ENCODE measurements at regions not wholly inside any gene's neighbourhood (a gene's known extent, or its start where the extent isn't known, plus 50 kb on each side); places are given as distances from the start of the nearest gene placed in this dataset.

DNA sequence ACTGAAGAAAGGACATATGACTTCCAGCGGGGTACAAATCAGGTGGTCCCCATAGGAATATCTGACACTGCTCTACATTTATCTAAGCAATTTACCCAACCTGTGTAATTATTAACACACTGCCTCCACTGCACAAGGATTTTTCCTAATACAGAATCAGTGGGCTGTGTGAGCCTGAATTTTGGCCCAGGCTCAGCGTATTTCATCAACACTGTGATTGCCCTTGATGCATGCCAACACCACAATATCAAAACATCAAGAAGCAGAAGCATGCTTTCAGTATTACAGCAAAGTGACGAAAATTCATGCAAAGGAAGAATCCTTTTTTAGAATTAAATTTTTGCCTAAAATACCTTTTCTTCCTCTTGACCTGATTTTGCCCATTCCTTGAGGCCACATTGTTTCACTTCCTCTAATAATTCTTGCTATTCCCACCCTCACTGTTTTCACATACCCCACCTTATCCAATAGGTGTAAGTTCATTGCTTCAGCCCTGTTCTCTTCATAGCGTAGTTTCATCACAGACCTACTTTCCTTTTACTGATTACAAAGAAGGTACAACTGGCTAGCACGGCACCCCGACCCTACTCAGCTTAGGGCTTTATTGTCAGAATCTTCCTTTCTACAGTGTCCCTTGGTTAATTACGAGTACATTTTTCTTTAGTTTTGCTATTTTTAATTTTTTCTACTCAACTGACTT lies 83.7 kb upstream of the PTCHD4 start:
- Histone ChIP-seq H3K4me3 (ENCODE audit: low read depth in 1 of 5, low read length in 5 of 5) (no peak overlapping the region), H3K36me3 (ENCODE audit: control insufficient read depth in 5 of 5, insufficient read depth in 5 of 5, low read length in 5 of 5) (no peaks in the 10 kb centered on the region), H3K27me3 (ENCODE audit: control insufficient read depth in 5 of 5, insufficient read depth in 4 of 5, low read length in 5 of 5) (no peaks in the 10 kb centered on the region)

DNA sequence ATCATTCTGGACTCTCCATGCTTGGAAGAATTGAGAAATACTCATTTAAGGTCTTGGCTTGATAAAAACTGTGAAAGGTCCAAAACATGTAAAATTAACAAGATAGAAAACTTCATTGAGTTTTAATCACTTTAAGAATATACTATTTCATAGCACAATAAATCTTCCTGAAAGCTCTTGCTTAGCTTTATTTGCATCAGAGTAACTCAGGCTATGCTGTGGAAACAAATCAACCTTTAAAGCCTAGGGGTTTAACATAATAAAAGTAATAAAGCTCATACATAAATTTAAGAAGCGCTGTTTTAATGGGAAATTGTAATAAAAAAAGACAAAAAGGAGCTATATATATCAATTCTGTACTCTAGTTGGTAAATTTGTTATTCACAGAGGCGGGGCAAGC lies 77.2 kb upstream of the PTCHD4 start:
- no peaks in the 10 kb centered on the region for H3K36me3 ChIP-seq (ENCODE audit: control insufficient read depth in 5 of 5, insufficient read depth in 5 of 5, low read length in 5 of 5)
- H3K9me3 ChIP-seq (ENCODE audit: control insufficient read depth in 5 of 5, low read length in 5 of 5), result no peaks in the 10 kb centered on the region
- H3K27ac ChIP-seq (ENCODE audit: low read depth, low read length), result no peak overlapping the region
- H3K4me3 ChIP-seq (ENCODE audit: low read depth in 1 of 5, low read length in 5 of 5), result no peak overlapping the region
- H3K9ac ChIP-seq (ENCODE audit: low read length in 5 of 5), result no peak overlapping the region
- no peaks in the 10 kb centered on the region for H3K27me3 ChIP-seq (ENCODE audit: control insufficient read depth in 5 of 5, insufficient read depth in 4 of 5, low read length in 5 of 5)
- H3K4me1 ChIP-seq (ENCODE audit: control insufficient read depth in 5 of 5, insufficient read depth in 5 of 5, low read length in 5 of 5), result no peaks in the 10 kb centered on the region

More for the DNA sequence above, 83.7 kb upstream of the PTCHD4 start:
- H3K9ac ChIP-seq (ENCODE audit: low read length in 5 of 5), result no peak overlapping the region
- peaks cover 0 to 13% (median 6%) of the 10 kb centered on the region in 5 donors for H3K4me1 ChIP-seq (ENCODE audit: control insufficient read depth in 5 of 5, insufficient read depth in 5 of 5, low read length in 5 of 5)
- no peaks in the 10 kb centered on the region for H3K9me3 ChIP-seq (ENCODE audit: control insufficient read depth in 5 of 5, low read length in 5 of 5)
- no peak overlapping the region for H3K27ac ChIP-seq (ENCODE audit: low read depth, low read length)

DNA sequence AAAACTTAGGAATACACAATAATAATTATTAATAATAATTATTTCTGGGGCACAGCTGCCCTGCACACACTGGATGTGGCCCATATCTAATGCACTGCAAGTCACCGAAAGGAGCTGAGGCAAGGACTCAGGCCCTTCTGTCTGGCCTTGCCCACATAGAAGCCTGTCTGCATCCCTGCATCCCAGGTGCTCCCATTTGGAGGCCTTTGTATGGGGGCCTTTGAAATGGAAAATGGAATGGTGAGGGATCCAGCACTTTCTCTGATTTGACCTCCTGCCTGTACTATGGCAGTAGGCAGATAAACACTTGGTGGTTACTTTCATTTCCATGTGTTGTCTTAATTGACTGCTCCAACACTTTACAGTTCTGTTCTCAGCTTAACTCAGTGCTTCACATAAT lies 75.7 kb upstream of the PTCHD4 start:
- Histone ChIP-seq H3K27me3 (ENCODE audit: control insufficient read depth in 5 of 5, insufficient read depth in 4 of 5, low read length in 5 of 5) (no peaks in the 10 kb centered on the region), H3K9ac (ENCODE audit: low read length in 5 of 5) (no peak overlapping the region), H3K4me3 (ENCODE audit: low read depth in 1 of 5, low read length in 5 of 5) (no peak overlapping the region), H3K4me1 (ENCODE audit: control insufficient read depth in 5 of 5, insufficient read depth in 5 of 5, low read length in 5 of 5) (no peaks in the 10 kb centered on the region), H3K36me3 (ENCODE audit: control insufficient read depth in 5 of 5, insufficient read depth in 5 of 5, low read length in 5 of 5) (no peaks in the 10 kb centered on the region), H3K27ac (ENCODE audit: low read depth, low read length) (no peak overlapping the region), H3K9me3 (ENCODE audit: control insufficient read depth in 5 of 5, low read length in 5 of 5) (no peaks in the 10 kb centered on the region)

DNA sequence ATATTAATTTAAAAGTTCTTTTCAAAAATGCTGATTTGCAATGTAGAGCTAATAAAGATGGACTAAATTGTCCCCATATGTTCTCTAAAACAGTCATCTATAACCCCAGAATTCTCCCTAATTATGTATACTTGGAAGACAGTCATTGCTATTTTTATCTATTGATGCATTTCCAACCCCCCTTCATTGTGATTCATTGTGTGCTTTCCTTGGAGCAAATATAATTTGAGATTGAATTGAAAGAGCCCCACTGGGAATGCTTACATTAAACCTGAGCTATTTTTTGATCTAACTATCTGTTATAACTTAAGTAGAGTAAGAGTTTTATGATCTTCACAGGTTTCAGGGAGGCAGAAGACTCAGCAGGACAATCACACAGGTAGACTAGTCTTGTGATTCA lies 73.7 kb upstream of the PTCHD4 start:
- H3K36me3 ChIP-seq (ENCODE audit: control insufficient read depth in 5 of 5, insufficient read depth in 5 of 5, low read length in 5 of 5), result no peaks in the 10 kb centered on the region
- H3K27ac ChIP-seq (ENCODE audit: low read depth, low read length), result no peak overlapping the region
- H3K4me1 ChIP-seq (ENCODE audit: control insufficient read depth in 5 of 5, insufficient read depth in 5 of 5, low read length in 5 of 5), result peaks cover 0 to 12% (median 5%) of the 10 kb centered on the region in 5 donors
- H3K9ac ChIP-seq (ENCODE audit: low read length in 5 of 5), result no peak overlapping the region
- H3K27me3 ChIP-seq (ENCODE audit: control insufficient read depth in 5 of 5, insufficient read depth in 4 of 5, low read length in 5 of 5), result no peaks in the 10 kb centered on the region
- H3K9me3 ChIP-seq (ENCODE audit: control insufficient read depth in 5 of 5, low read length in 5 of 5), result no peaks in the 10 kb centered on the region
- H3K4me3 ChIP-seq (ENCODE audit: low read depth in 1 of 5, low read length in 5 of 5), result no peak overlapping the region

DNA sequence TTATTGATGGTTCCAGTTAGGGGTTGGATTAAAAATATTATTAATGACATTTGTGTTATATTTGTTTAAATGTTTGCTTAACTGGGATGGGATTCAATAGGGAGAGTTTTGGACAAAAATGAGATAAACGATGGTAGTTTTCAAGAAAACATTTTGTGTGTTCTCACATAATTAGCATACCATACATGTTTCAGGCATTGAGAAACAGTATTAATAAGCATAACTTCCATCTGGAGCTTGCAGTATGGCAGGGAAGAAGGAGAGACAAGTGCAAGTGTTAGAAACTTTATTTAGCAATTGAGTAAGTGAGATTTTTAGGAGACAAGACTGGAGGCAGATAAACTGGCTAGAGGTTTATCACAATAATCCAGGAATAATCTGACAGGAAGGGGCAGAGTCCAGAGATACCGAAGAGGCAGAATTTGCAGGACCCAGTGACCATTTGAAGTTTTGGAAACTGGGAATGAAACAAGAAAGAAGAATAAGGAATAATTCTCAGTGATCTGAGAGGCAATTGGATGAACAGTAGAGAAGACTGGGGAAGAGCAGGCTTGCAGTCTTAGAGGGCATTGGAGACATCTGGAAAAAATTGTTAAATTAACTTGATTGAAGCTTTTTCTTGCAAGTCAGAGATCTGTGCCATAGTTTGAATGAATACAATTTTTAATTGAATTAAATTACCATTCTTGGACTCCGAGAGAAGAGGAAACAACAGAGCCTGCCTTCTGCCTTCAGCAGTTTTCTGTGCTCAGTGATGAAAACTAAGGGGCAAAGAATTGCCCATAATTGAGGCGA lies 73.0 kb upstream of the PTCHD4 start:
- Histone ChIP-seq H3K9ac (ENCODE audit: low read length in 5 of 5) (no peak overlapping the region), H3K36me3 (ENCODE audit: control insufficient read depth in 5 of 5, insufficient read depth in 5 of 5, low read length in 5 of 5) (no peaks in the 10 kb centered on the region), H3K4me1 (ENCODE audit: control insufficient read depth in 5 of 5, insufficient read depth in 5 of 5, low read length in 5 of 5) (peaks cover 0 to 12% (median 5%) of the 10 kb centered on the region in 5 donors), H3K4me3 (ENCODE audit: low read depth in 1 of 5, low read length in 5 of 5) (no peak overlapping the region), H3K27me3 (ENCODE audit: control insufficient read depth in 5 of 5, insufficient read depth in 4 of 5, low read length in 5 of 5) (no peaks in the 10 kb centered on the region), H3K27ac (ENCODE audit: low read depth, low read length) (no peak overlapping the region), H3K9me3 (ENCODE audit: control insufficient read depth in 5 of 5, low read length in 5 of 5) (no peaks in the 10 kb centered on the region)

DNA sequence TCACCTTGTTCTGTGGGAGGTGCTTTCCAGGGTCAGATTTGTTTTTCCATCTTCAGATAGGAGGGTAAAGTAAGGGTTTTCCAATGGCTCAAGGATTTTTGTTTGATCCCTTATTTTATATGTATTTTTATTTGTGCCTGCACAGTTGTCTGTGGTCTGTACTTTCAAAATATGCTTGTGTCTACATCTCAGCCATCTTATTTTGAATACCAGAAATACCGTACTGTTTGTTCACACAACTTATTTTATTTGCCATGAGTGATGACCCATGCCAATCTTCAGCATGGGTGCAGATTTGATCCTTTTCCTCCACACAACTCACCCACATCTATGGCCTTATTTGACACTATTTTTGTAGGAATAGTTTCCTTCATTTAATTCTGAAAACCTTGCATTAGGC lies 72.2 kb upstream of the PTCHD4 start:
- no peak overlapping the region for H3K4me3 ChIP-seq (ENCODE audit: low read depth in 1 of 5, low read length in 5 of 5)
- peaks cover 0 to 12% (median 5%) of the 10 kb centered on the region in 5 donors for H3K4me1 ChIP-seq (ENCODE audit: control insufficient read depth in 5 of 5, insufficient read depth in 5 of 5, low read length in 5 of 5)
- no peaks in the 10 kb centered on the region for H3K36me3 ChIP-seq (ENCODE audit: control insufficient read depth in 5 of 5, insufficient read depth in 5 of 5, low read length in 5 of 5)
- no peak overlapping the region for H3K9ac ChIP-seq (ENCODE audit: low read length in 5 of 5)
- H3K27me3 ChIP-seq (ENCODE audit: control insufficient read depth in 5 of 5, insufficient read depth in 4 of 5, low read length in 5 of 5), result no peaks in the 10 kb centered on the region
- no peaks in the 10 kb centered on the region for H3K9me3 ChIP-seq (ENCODE audit: control insufficient read depth in 5 of 5, low read length in 5 of 5)
- H3K27ac ChIP-seq (ENCODE audit: low read depth, low read length), result no peak overlapping the region

DNA sequence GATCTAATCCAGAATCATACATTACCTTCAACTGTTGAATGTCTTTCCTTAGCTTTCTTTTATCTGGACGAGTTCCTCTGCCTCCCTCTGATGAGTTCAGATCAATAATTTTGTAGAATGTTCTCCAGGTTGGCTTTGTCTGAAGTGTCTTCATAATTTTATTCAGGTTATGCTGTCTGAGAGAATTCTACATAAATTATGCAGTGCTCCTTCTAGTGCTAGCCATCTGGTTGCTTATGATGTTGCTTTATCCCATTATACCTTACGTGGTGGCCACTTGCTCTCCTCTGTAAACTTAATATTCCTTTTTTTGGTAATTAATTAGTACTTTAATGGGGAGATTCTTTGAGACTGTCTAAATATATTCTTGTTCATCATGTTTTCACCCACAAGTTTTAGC lies 67.7 kb upstream of the PTCHD4 start:
- Histone ChIP-seq H3K9me3 (ENCODE audit: control insufficient read depth in 5 of 5, low read length in 5 of 5) (no peaks in the 10 kb centered on the region), H3K27ac (ENCODE audit: low read depth, low read length) (no peak overlapping the region), H3K9ac (ENCODE audit: low read length in 5 of 5) (no peak overlapping the region), H3K36me3 (ENCODE audit: control insufficient read depth in 5 of 5, insufficient read depth in 5 of 5, low read length in 5 of 5) (no peaks in the 10 kb centered on the region), H3K4me3 (ENCODE audit: low read depth in 1 of 5, low read length in 5 of 5) (no peak overlapping the region), H3K27me3 (ENCODE audit: control insufficient read depth in 5 of 5, insufficient read depth in 4 of 5, low read length in 5 of 5) (no peaks in the 10 kb centered on the region), H3K4me1 (ENCODE audit: control insufficient read depth in 5 of 5, insufficient read depth in 5 of 5, low read length in 5 of 5) (peaks cover 0 to 21% (median 5%) of the 10 kb centered on the region in 5 donors)

DNA sequence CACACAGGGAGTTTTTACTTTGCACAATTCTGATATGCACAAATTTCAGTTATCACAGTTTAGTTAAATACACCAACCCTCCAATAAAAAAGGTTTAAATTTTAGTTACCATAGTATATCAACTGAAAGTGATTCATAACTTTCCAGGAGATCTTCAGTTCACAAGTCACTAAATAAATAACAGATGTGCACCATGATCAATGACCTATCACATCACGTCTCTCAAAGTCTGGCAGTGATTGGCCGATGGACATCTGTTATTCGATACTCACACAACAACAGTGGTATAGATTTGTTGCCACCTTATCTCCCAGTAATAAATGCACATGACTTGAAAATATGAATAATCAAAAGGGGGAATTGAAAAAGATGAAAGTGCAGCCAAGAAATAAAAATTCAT lies 66.8 kb upstream of the PTCHD4 start:
- Histone ChIP-seq H3K9ac (ENCODE audit: low read length in 5 of 5) (no peak overlapping the region), H3K4me1 (ENCODE audit: control insufficient read depth in 5 of 5, insufficient read depth in 5 of 5, low read length in 5 of 5) (peaks cover 0 to 21% (median 5%) of the 10 kb centered on the region in 5 donors), H3K4me3 (ENCODE audit: low read depth in 1 of 5, low read length in 5 of 5) (no peak overlapping the region), H3K27ac (ENCODE audit: low read depth, low read length) (no peak overlapping the region), H3K9me3 (ENCODE audit: control insufficient read depth in 5 of 5, low read length in 5 of 5) (no peaks in the 10 kb centered on the region), H3K36me3 (ENCODE audit: control insufficient read depth in 5 of 5, insufficient read depth in 5 of 5, low read length in 5 of 5) (no peaks in the 10 kb centered on the region), H3K27me3 (ENCODE audit: control insufficient read depth in 5 of 5, insufficient read depth in 4 of 5, low read length in 5 of 5) (no peaks in the 10 kb centered on the region)

DNA sequence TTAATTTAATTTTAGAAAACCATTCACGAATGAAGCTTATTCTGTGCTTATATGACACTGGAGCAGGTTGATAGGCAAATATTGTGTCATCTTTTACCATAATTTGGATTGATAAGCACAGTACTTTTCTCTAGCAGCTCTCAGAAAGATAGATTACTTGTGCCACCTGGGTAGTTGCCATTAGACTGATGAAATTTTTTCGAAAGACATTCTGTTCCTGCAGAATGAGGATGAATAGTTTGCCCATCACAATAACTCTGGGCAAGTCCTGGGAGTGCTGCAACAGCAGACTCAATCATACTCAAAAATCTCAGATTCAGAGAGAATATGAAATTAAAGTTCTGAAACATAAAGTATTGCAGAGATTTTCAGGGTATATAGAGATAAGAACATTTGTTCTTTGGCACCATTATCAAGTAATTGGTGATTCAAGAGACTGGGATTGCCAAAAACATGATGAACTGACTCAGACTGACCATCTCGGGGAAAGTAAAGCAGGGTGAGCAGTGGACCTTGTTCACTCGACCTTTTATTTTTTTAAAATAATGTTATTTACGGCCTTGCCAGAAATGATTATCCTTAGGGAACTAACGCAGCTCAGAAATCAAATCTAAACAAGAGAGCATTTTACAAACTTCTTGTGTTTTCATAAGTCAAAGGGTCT lies 65.8 kb upstream of the PTCHD4 start:
- Histone ChIP-seq H3K27me3 (ENCODE audit: control insufficient read depth in 5 of 5, insufficient read depth in 4 of 5, low read length in 5 of 5) (no peaks in the 10 kb centered on the region), H3K27ac (ENCODE audit: low read depth, low read length) (no peak overlapping the region), H3K36me3 (ENCODE audit: control insufficient read depth in 5 of 5, insufficient read depth in 5 of 5, low read length in 5 of 5) (no peaks in the 10 kb centered on the region), H3K9me3 (ENCODE audit: control insufficient read depth in 5 of 5, low read length in 5 of 5) (no peaks in the 10 kb centered on the region), H3K4me3 (ENCODE audit: low read depth in 1 of 5, low read length in 5 of 5) (no peak overlapping the region), H3K4me1 (ENCODE audit: control insufficient read depth in 5 of 5, insufficient read depth in 5 of 5, low read length in 5 of 5) (peaks cover 0 to 21% (median 5%) of the 10 kb centered on the region in 5 donors), H3K9ac (ENCODE audit: low read length in 5 of 5) (no peak overlapping the region)

DNA sequence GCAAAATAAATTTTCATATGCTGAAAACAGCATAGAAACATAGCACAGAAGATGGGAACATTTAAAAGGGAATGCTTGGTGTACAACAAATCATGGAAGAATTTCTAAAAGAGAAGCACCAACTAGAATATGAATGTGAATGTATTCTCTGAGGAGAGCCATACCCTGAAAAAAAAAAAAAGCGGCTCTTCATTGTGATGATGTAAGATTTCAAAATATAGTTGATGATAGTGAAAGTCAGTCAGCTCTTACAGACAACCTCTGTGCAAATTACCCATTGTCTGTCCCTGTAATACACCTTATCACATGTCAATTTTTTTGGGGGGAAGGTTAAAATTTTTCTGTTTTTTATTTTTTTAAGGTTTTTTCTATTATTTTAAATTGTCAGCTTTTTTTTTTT lies 58.6 kb upstream of the PTCHD4 start:
- no peaks in the 10 kb centered on the region for H3K4me1 ChIP-seq (ENCODE audit: control insufficient read depth in 5 of 5, insufficient read depth in 5 of 5, low read length in 5 of 5)
- H3K4me3 ChIP-seq (ENCODE audit: low read depth in 1 of 5, low read length in 5 of 5), result no peak overlapping the region
- no peaks in the 10 kb centered on the region for H3K9me3 ChIP-seq (ENCODE audit: control insufficient read depth in 5 of 5, low read length in 5 of 5)
- no peak overlapping the region for H3K9ac ChIP-seq (ENCODE audit: low read length in 5 of 5)
- H3K36me3 ChIP-seq (ENCODE audit: control insufficient read depth in 5 of 5, insufficient read depth in 5 of 5, low read length in 5 of 5), result no peaks in the 10 kb centered on the region
- no peak overlapping the region for H3K27ac ChIP-seq (ENCODE audit: low read depth, low read length)
- no peaks in the 10 kb centered on the region for H3K27me3 ChIP-seq (ENCODE audit: control insufficient read depth in 5 of 5, insufficient read depth in 4 of 5, low read length in 5 of 5)

Measured in subcutaneous abdominal adipose tissue (tissue), 5 donors.